HepG2 (cell line): ENCODE measurements at regions not wholly inside any gene's neighbourhood (a gene's known extent, or its start where the extent isn't known, plus 50 kb on each side); places are given as distances from the start of the nearest gene placed in this dataset.

ENCODE experiments used
- ATAC-seq: fragments of 200-7000 bp; cut with Tn5 transposase; 3 replicates; pipeline ENCODE4 v1.9.1; 2020; ENCODE audit warnings: mild to moderate bottlenecking, moderate library complexity
- BruUV-seq: library from RNA; stranded (reverse); fragments of 400-500 nt; replicated peaks from 2 replicates; lab custom pipeline; 2021; lab: Mats Ljungman, UMichigan
- CTCF ChIA-PET: fragments of 300-600 bp; formaldehyde crosslinking; extraction: SDS; loops from one replicate; lab custom pipeline; 2021; ENCODE audit warnings: low total read pairs, inconsistent platforms, low intra/inter-chr PET ratio; lab: Yijun Ruan, JAX
- POLR2A ChIA-PET: fragments of 350-600 bp; sonication (Branson Sonifier 250); formaldehyde crosslinking; loops from one replicate; lab custom pipeline; 2020; ENCODE audit warnings: antibody characterized with exemption, inconsistent platforms; lab: Yijun Ruan, JAX
- DNase-seq: peaks from one replicate; pipeline ENCODE4 v3.0.0-alpha.2; 2015; ENCODE audit warnings: low spot score
- FAIRE-seq: peaks from 3 replicates; lab custom pipeline; 2011; peaks lifted over from hg19 to GRCh38; lab: Jason Lieb, UNC
- H2AFZ ChIP-seq: one replicate; pipeline ENCODE4 v1.6.1; 2011; ENCODE audit warnings: low read length, inconsistent platforms
- H3K27ac ChIP-seq: fragments of 300-600 bp; 3 replicates; pipeline ENCODE4 v1.8.0; 2011; ENCODE audit warnings: mixed run types, mild to moderate bottlenecking, mixed read lengths, low read length, inconsistent platforms; ENCODE audit not compliant: insufficient read depth; ENCODE audit errors: extremely low read length
- H3K27me3 ChIP-seq, 2 experiments: fragments of 200-600 bp in 1 of 2; 2 replicates in 1 of 2; 3 replicates in 1 of 2; pipeline versions ENCODE4 v1.6.0 to v1.8.0; 2011; ENCODE audit warnings: low read length in 2 of 2, mild to moderate bottlenecking in 2 of 2, moderate library complexity in 2 of 2, inconsistent platforms in 1 of 2; ENCODE audit not compliant: insufficient read depth in 2 of 2, control insufficient read depth in 1 of 2
- H3K36me3 ChIP-seq, 2 experiments: fragments of 200-600 bp in 1 of 2; replicated peaks in 1 of 2; 2 replicates in 1 of 2; 3 replicates in 1 of 2; pipeline versions ENCODE4 v1.5.1 to v1.8.0; 2011; ENCODE audit warnings: low read length in 2 of 2, inconsistent platforms in 1 of 2; ENCODE audit not compliant: insufficient read depth in 2 of 2, control insufficient read depth in 1 of 2
- H3K4me1 ChIP-seq: 2 replicates; pipeline ENCODE4 v1.5.1; 2012; ENCODE audit warnings: low read length, inconsistent platforms; ENCODE audit not compliant: insufficient read depth
- H3K4me2 ChIP-seq: 2 replicates; pipeline ENCODE4 v1.6.0; 2011; ENCODE audit warnings: low read depth, low read length, inconsistent platforms
- H3K4me3 ChIP-seq, 3 experiments: fragments of 200-600 bp in 1 of 3; sonication (generic), shearing (Covaris generic) in 1 of 3; replicated peaks in 1 of 3; 2 replicates each; pipeline ENCODE4 v1.5.1; 2011 to 2016; ENCODE audit warnings: low read length in 3 of 3, inconsistent platforms in 2 of 3, low read depth in 2 of 3, mild to moderate bottlenecking in 2 of 3, control low read depth in 1 of 3, mixed read lengths in 1 of 3; ENCODE audit not compliant: insufficient read depth in 1 of 3
- H3K79me2 ChIP-seq: one replicate; pipeline ENCODE4 v1.6.1; 2011; ENCODE audit warnings: low read length, inconsistent platforms; ENCODE audit not compliant: insufficient read depth
- H3K9ac ChIP-seq: 2 replicates; pipeline ENCODE4 v1.6.0; 2011; ENCODE audit warnings: mild to moderate bottlenecking, low read depth, low read length, inconsistent platforms; ENCODE audit not compliant: insufficient read depth
- H3K9me3 ChIP-seq: 2 replicates; pipeline ENCODE4 v1.5.1; 2012; ENCODE audit warnings: mild to moderate bottlenecking, low read length
- H4K20me1 ChIP-seq: 2 replicates; pipeline ENCODE4 v1.6.0; 2011; ENCODE audit warnings: inconsistent platforms, mild to moderate bottlenecking, low read length, moderate library complexity; ENCODE audit not compliant: insufficient read depth
- CBFB ChIP-seq: sonication (generic); formaldehyde crosslinking; IDR thresholded peaks from 2 replicates; pipeline ENCODE4 v1.4.0; 2020; ENCODE audit warnings: missing genetic modification reagents
- ERF ChIP-seq: IDR thresholded peaks from 2 replicates; pipeline ENCODE4 v1.6.1; 2018; ENCODE audit warnings: missing biosample characterization, missing genetic modification reagents
- FOXP1 ChIP-seq, 2 experiments: fragments of 450-650 bp in 1 of 2; IDR thresholded peaks; 2 replicates each; pipeline ENCODE4 v1.6.1; 2017 to 2018; ENCODE audit warnings: antibody characterized with exemption in 1 of 2
- HNRNPH1 ChIP-seq: fragments of 200-400 bp; formaldehyde crosslinking; optimal IDR thresholded peaks from 2 replicates; pipeline ENCODE3; 2017; ENCODE audit warnings: mild to moderate bottlenecking, low read depth, low read length
- MYNN ChIP-seq: sonication (generic); formaldehyde crosslinking; IDR thresholded peaks from 2 replicates; pipeline ENCODE4 v1.4.0; 2020; ENCODE audit warnings: mild to moderate bottlenecking, low read depth, missing genetic modification reagents
- NFE2L1 ChIP-seq: sonication (generic); formaldehyde crosslinking; IDR thresholded peaks from 2 replicates; pipeline ENCODE4 v1.4.0; 2020; ENCODE audit warnings: missing genetic modification reagents, mild to moderate bottlenecking, borderline replicate concordance
- POLR2AphosphoS5 ChIP-seq: IDR thresholded peaks from 2 replicates; pipeline ENCODE4 v1.6.1; 2012; ENCODE audit warnings: low read depth, low read length
- RFXAP ChIP-seq: sonication (generic); formaldehyde crosslinking; IDR thresholded peaks from 2 replicates; pipeline ENCODE4 v1.4.0; 2020; ENCODE audit warnings: missing genetic modification reagents, borderline replicate concordance
- SETDB1 ChIP-seq: sonication (generic); formaldehyde crosslinking; IDR thresholded peaks from 2 replicates; pipeline ENCODE4 v1.5.1; 2020; ENCODE audit warnings: missing genetic modification reagents, mild to moderate bottlenecking, borderline replicate concordance
- SKI ChIP-seq: fragments of 450-650 bp; IDR thresholded peaks from one replicate; pipeline ENCODE4 v1.6.1; 2018; ENCODE audit warnings: mild to moderate bottlenecking; ENCODE audit not compliant: partially characterized antibody
- SMARCC2 ChIP-seq: fragments of 450-650 bp; IDR thresholded peaks from 2 replicates; pipeline ENCODE4 v1.6.1; 2017; ENCODE audit warnings: antibody characterized with exemption, mild to moderate bottlenecking
- TCF7 ChIP-seq: sonication (generic); IDR thresholded peaks from 2 replicates; pipeline ENCODE4 v1.6.1; 2016; ENCODE audit warnings: antibody characterized with exemption, low read depth
- TEAD2 ChIP-seq: sonication (generic); formaldehyde crosslinking; IDR thresholded peaks from 2 replicates; pipeline ENCODE4 v1.9.0; 2021; ENCODE audit warnings: missing genetic modification reagents
- ZKSCAN1 ChIP-seq: fragments of 150-350 bp; IDR thresholded peaks from 2 replicates; pipeline ENCODE4 v1.6.1; 2014; ENCODE audit warnings: low read length
- ZMYM2 ChIP-seq: sonication (generic); formaldehyde crosslinking; IDR thresholded peaks from 2 replicates; pipeline ENCODE4 v1.8.0; 2022; ENCODE audit warnings: mild to moderate bottlenecking, missing genetic modification reagents
- ZNF30 ChIP-seq: sonication (generic); formaldehyde crosslinking; IDR thresholded peaks from 2 replicates; pipeline ENCODE4 v1.5.0; 2020; ENCODE audit warnings: mild to moderate bottlenecking, missing genetic modification reagents
- ZNF33A ChIP-seq: sonication (generic); formaldehyde crosslinking; IDR thresholded peaks from 2 replicates; pipeline ENCODE4 v1.5.1; 2020; ENCODE audit warnings: missing genetic modification reagents, mild to moderate bottlenecking, moderate library complexity, borderline replicate concordance
- ZNF460 ChIP-seq: sonication (generic); formaldehyde crosslinking; IDR thresholded peaks from 2 replicates; pipeline ENCODE4 v1.5.1; 2020; ENCODE audit warnings: missing genetic modification reagents, mild to moderate bottlenecking, borderline replicate concordance
- ZNF747 ChIP-seq: sonication (generic); formaldehyde crosslinking; IDR thresholded peaks from 2 replicates; pipeline ENCODE4 v1.8.1; 2023; ENCODE audit warnings: missing genetic modification reagents, mild to moderate bottlenecking, borderline replicate concordance
- WGBS: methylation state at CpG from one replicate; pipeline ENCODE4 v1.1.6; 2017; ENCODE audit warnings: low lambda C conversion rate; 5-methylcytosine and 5-hydroxymethylcytosine counted together
- in situ Hi-C: cut with HindIII; loops from 2 replicates; pipeline ENCODE4 v1.10.0; 2017; ENCODE audit warnings: low pct_unique_long_range_greater_than_20kb; ENCODE audit not compliant: extremely low pct_ligation_motif_present
- intact Hi-C: fragments of 100-400 bp; cut with micrococcal nuclease; formaldehyde crosslinking; loops from one replicate; pipeline ENCODE4 v1.10.0; 2022; ENCODE audit not compliant: unreplicated experiment
- TF ChIP-seq, protein P1 (sequence below): sonication (generic); formaldehyde crosslinking; IDR thresholded peaks from 2 replicates; pipeline ENCODE4 v1.4.0; 2020; ENCODE audit warnings: mild to moderate bottlenecking, missing genetic modification reagents
- TF ChIP-seq, protein P2 (sequence below): sonication (generic); formaldehyde crosslinking; IDR thresholded peaks from 2 replicates; pipeline ENCODE4 v1.4.0; 2020; ENCODE audit warnings: missing genetic modification reagents, borderline replicate concordance

DNA sequence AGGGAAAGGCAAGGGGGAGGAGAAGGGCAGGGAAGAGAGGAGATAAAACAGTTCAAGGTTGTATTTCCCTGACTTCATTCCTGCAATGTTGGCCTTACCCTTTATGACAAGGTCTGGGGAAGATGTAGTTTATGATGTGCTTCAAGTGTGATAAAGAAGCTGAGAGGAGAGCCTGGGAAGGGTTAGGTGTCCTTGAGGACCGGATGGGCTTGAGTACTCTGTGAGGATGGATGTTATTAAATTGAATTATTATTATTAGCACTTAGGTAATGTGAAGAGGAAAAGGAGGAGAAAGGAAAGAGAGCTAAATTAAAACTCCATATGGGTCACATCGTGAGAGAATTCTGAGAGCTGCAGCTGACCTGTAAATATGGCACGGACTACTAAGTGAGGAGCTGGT lies 719.4 kb upstream of the CELF4 start (continued):
- TF ChIP-seq, protein P1, sequence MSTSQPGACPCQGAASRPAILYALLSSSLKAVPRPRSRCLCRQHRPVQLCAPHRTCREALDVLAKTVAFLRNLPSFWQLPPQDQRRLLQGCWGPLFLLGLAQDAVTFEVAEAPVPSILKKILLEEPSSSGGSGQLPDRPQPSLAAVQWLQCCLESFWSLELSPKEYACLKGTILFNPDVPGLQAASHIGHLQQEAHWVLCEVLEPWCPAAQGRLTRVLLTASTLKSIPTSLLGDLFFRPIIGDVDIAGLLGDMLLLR: no peak
- TF ChIP-seq CBFB (no peak), RFXAP (no peak), SMARCC2 (no peak), ZNF30 (no peak), ERF (CRISPR knock-in tag) (no peak), SETDB1 (no peak)
- TF ChIP-seq, protein P2, sequence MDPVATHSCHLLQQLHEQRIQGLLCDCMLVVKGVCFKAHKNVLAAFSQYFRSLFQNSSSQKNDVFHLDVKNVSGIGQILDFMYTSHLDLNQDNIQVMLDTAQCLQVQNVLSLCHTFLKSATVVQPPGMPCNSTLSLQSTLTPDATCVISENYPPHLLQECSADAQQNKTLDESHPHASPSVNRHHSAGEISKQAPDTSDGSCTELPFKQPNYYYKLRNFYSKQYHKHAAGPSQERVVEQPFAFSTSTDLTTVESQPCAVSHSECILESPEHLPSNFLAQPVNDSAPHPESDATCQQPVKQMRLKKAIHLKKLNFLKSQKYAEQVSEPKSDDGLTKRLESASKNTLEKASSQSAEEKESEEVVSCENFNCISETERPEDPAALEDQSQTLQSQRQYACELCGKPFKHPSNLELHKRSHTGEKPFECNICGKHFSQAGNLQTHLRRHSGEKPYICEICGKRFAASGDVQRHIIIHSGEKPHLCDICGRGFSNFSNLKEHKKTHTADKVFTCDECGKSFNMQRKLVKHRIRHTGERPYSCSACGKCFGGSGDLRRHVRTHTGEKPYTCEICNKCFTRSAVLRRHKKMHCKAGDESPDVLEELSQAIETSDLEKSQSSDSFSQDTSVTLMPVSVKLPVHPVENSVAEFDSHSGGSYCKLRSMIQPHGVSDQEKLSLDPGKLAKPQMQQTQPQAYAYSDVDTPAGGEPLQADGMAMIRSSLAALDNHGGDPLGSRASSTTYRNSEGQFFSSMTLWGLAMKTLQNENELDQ (CRISPR knock-in tag): no peak
- TF ChIP-seq, all 625 proteins: peak for 0

DNA sequence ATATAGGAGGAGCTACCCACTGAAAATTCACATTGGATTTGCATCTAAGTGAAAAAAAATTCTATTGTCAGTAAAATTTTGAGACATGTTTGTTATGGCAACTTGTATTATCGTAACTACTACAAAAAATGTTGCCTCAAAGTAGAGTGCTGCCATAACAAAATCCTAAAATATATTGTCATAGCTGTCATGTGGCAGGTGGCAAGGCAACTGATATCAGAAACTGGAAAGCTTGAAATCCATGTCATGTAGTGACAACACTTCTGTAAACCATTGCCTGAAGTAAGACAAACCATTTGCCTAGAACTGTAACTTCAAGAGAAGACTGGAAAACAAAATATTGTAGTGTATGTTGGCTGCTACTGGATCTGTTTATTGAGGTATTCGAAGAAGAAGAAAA lies 697.5 kb upstream of the CELF4 start:
- no peak for ATAC-seq
- no peak for FAIRE-seq
- intact Hi-C loops (no loop called here), in situ Hi-C loops (no loop called here)
- no peaks in the 10 kb centered on the region for H3K79me2 ChIP-seq
- ChIA-PET CTCF (no interaction called here), POLR2A (no interaction called here)
- BruUV-seq: no TSS peak
- H3K27ac ChIP-seq: no peak overlapping the region
- 0% methylated on average over 2 of the region's 2 CpGs for WGBS
- no peaks in the 10 kb centered on the region for H3K4me1 ChIP-seq
- no peak overlapping the region for H3K4me2 ChIP-seq
- no peak for DNase-seq
- H3K9me3 ChIP-seq: peaks cover 17% of the 10 kb centered on the region
- H3K36me3 ChIP-seq: no peaks in the 10 kb centered on the region
- no peaks in the 10 kb centered on the region for H3K27me3 ChIP-seq
- H2AFZ ChIP-seq: no peak overlapping the region
- no peak overlapping the region for H3K9ac ChIP-seq
- H3K4me3 ChIP-seq: no peak overlapping the region
- H4K20me1 ChIP-seq: no peaks in the 10 kb centered on the region
- TF ChIP-seq POLR2AphosphoS5 (no peak), MYNN (CRISPR knock-in tag) (no peak), TCF7 (no peak), ZNF33A (CRISPR knock-in tag) (no peak), SKI (no peak), ZNF460 (CRISPR knock-in tag) (no peak), TEAD2 (CRISPR knock-in tag) (no peak), ZNF747 (CRISPR knock-in tag) (no peak), NFE2L1 (CRISPR knock-in tag) (no peak), ZKSCAN1 (no peak), HNRNPH1 (no peak), FOXP1 (IDR thresholded peaks at IDR 0.05) (no peak), FOXP1 (CRISPR knock-in tag; IDR thresholded peaks at IDR 0.05) (no peak), ZMYM2 (no peak)
- TF ChIP-seq, protein P1: no peak
